ENCODE measurements at regions not wholly inside any gene's neighbourhood (a gene's known extent, or its start where the extent isn't known, plus 50 kb on each side); places are given as distances from the start of the nearest gene placed in this dataset.

GRCh38 chr5:6868575-6869215, 155.5 kb downstream of the TENT4A start:
- no peak for DNase-seq (ENCODE audit: low spot score)

GRCh38 chr5:6869677-6870076, 156.4 kb downstream of the TENT4A start:
- DNase-seq (ENCODE audit: low spot score): no peak

DNA sequence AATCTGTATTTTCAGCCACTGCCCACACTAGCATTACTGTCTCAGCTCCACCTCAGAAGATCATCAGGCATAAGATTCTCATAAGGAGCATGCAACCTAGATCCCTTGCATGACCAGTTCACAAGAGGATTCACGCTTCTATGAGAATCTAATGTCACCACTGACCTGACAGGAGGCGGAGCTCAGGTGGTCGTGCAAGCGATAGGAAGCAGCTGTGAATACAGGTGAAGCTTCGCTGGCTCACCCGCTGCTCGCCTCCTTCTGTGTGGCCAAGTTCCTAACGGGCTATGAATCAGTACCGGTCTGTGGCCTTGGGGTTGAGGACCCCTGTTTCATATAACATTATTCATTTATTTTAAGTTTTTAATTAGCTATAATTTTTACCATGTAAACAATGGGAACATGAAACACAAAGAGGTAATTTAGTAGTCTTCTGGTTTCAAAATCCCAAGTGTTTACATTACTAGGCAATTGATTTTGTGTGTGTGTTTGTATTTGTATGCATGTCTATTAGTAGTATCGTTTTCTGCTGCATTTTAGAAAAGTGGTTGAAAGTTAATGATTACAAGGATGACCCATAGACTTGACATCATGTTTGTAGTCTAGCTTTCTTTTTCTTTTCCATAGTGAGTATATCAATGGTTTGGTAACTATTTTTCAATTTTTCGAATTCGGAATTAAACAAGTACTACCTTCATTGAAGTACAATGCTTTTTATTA, 159.4 kb downstream of the TENT4A start:
- DNase-seq (ENCODE audit: low spot score): no peak

- DNase-seq (ENCODE audit: low spot score): no peak
These were observed 160.1 kb downstream of the TENT4A start for GRCh38 chr5:6873359-6873758.

DNA sequence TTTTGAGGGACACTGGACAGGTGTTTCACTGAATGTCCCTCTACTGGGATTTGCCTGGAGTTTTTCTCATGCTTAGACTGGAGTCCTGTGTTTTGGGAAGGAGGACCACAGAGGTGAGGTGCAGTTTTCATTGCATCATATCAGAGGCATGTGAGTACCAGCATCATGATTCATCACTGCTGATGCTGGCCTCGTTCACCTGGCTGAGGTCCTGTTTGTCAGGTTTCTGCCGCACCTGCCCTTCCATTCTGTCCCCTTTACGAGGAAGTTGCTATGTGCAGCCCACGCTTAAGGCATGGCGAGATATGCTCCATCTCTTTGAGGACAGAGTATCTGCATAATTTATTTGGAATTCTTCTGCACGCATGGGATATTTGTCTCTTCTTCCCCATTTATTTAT, 162.1 kb downstream of the TENT4A start:
- DNase-seq (ENCODE audit: low spot score): peak; percentile 30

GRCh38 chr5:6877986-6878828, 165.0 kb downstream of the TENT4A start:
- DNase-seq (ENCODE audit: low spot score): no peak

GRCh38 chr5:6885581-6885980, 172.3 kb downstream of the TENT4A start:
- no peak for DNase-seq (ENCODE audit: low spot score)

DNA sequence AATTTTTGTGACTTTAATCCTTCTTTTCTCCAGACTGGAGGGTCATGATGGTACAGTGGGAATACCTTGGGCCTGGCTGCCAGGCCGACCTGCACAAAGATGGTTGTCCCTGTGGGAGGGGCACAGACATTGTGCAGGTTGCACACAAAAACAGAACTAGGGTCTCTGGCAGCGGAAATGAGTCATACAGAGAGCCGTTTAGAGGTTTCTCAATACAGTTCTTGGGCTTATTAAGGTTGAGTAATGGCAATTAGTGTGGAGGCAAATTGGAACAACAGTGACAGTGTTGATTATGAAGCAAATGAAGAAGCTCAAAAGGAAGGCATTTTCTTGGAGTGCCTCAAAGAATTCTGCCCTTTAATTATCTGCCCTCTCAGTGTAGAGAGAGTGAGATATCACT, 173.6 kb downstream of the TENT4A start:
- DNase-seq (ENCODE audit: low spot score): no peak

DNA sequence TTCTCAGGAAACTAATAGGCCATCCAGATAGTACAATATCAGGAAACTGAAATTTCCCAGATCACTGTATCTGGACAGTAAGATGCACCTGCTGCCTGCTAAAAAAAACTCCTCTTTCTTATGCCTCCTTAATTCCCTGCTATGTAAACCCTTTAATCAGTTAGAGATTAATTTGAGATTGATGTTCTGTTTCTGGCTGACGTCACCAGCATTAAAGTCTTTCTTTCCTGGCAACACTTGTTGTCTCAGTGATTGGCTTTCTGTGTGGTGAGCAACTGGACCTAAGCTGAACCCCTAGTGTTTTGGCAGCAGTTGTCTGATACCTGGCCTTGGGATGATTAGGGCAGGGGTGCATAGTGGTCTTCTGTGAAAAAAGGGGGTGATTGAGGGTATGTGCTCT, 175.8 kb downstream of the TENT4A start:
- no peak for DNase-seq (ENCODE audit: low spot score)

DNA sequence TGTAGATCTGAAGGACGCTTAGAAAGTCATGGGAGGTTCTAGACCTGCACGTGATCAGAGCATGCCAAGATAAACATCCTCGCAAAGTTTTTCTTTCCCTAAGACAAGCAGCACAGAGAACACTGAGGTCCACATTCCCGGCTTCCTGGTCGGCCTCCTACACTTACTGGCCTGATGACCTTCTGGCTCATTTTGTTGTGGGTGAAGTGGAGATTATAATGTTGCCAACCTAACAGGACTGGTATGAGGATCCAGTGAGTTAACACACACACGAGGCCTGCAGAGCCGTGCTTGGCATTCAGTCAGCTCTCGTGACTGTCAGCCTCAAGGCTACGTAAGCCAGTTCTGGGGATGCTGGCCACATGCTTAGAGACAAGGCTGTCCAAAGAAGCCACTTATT, 186.0 kb downstream of the TENT4A start:
- DNase-seq (ENCODE audit: low spot score): peak; percentile 75

DNA sequence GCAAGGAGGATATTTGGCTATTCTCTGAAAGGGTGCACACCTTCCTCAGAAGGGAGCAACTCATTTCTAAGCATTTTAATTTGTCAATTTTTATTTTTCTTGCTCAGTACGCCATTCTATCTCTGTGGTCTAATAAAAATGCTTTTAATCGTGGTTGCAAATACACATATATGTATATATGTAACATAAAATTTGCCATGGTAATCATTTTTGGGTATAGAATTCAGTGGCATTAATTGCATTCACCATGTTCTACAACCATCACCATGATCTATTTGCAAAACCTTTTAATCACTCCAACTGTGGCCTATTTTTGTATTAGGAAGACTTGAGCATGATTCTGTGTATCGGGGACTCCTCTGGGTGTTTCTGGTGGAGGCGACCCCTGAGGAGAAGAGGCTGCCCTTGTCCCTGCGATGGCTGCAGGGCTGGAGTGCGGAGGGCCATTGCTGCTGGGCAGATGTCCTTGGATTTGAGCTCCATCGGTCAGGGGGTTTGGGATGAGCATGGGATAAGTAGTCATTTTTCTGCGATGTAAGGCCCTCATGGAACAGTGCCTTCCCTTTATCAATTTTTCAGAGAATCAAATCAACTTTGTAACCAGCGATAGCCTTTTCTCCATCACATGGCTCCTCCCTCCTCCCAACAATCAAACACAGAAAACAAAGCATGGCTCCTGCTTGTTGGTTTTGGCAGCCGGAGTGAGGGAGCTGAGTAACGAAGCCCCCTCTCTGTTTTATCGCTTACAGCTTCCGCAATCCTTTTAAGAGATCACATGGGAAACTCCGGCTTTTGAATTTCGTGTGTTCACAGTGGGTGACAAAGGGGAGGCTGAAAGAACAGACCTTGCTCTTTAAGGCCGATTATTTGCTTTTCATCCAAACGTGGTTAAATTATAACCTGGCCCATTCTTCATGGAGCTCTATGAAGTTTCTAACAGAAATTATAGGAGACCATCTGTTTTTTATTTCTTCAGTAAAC, 187.3 kb downstream of the TENT4A start:
- DNase-seq (ENCODE audit: low spot score): peak; percentile 58

DNA sequence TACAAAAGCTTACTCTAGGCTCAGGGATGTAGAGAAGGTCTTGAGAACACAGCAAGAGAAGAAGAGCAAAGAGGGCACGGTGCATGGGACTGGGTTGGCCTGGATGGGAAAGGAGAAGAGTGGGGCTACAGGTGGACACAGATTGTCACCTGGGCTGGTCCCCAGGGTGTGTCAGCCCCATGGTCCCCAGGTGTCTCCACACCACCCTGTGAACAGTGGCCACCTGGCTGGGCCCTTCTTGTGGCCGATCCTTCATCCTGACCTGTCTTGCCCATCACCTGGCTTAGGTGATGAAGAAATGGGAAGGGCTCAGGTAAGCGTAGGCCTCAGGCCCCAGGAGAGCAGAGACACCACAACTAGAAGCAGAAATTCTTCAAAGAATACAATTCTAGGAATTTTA, 188.9 kb downstream of the TENT4A start:
- DNase-seq (ENCODE audit: low spot score): no peak

GRCh38 chr5:6902597-6902996, 189.4 kb downstream of the TENT4A start:
- DNase-seq (ENCODE audit: low spot score): no peak

DNA sequence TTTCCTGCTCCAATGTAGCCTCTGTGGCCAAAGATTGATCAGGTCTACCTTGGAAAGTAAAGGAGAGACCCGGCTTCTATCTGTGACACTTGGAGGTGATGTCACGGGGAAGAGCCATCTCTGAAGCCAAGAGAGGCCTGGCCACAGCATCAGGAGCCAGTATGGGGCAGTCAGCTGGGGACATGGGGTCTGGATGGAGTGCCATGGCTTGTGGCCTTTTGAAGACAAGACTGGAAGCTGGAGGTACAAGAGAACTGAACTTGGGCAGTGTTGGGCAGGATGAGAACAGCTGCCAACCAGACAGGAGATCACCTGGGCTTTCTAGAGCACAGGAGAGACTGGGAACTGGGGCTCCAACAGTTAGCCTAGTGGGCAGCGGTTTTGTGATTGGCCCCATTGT, 190.7 kb downstream of the TENT4A start:
- no peak for DNase-seq (ENCODE audit: low spot score)

GRCh38 chr5:6904860-6905259, 191.6 kb downstream of the TENT4A start:
- DNase-seq (ENCODE audit: low spot score): no peak

DNA sequence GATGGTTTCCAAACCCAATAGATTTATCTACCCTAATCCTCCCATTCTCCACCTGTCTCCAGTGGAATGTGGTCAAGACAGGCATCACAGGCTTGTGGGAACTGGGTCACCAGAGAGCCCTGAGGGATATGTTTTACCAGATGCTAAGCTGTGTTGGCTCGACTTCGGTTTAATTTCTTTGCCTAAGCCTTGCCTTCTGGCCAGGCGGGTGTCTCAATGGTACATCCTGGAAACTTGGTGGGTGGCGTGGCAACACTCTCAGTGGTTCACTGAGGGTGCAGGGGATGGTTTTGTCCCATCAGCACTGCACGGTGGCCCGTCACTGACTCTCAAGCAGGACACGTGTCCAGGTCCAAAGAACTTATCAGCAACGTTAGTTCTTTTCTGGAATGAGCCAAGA, 192.2 kb downstream of the TENT4A start:
- no peak for DNase-seq (ENCODE audit: low spot score)

DNA sequence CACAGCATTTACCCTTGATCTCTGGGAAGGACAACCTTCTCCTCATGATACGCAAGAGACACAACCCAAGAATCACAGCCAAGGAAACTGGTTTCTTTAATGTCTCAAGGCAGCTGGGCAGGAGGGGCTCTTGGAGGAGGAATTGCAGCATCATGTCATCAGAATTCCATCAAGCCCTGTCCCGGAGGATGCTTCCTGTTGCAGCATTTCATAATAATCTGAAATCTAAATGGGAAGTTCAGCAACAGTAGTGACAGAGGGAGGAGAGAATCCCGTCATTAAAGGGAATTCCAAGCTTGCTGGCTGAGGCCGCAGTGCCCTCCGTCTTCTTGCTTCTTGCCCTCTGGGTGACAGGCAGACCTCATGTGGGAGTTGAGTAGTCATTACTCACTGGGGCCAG, 192.7 kb downstream of the TENT4A start:
- no peak for DNase-seq (ENCODE audit: low spot score)

- DNase-seq (ENCODE audit: low spot score): no peak
These were observed 194.2 kb downstream of the TENT4A start for GRCh38 chr5:6907320-6907918.

GRCh38 chr5:6909901-6910300, 196.7 kb downstream of the TENT4A start:
- no peak for DNase-seq (ENCODE audit: low spot score)

DNA sequence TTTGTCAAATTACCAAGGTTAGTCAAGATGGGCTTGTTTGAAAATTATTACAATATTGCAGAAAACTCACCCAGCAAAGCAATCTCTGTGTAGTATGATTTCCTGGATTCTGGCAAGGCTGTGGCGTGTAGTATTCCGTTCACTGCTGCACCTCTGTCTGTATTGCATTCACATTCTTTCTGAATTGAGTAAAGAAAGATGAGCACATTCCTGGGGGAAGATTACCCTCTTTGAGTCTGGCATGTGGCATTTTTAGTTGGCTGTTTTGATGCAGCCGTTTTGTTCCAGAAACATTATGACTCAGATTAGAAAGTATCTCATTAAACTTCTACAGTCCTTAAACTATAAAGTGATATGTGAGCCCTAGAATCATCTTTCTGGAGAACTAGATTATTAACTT, 197.7 kb downstream of the TENT4A start:
- no peak for DNase-seq (ENCODE audit: low spot score)

DNA sequence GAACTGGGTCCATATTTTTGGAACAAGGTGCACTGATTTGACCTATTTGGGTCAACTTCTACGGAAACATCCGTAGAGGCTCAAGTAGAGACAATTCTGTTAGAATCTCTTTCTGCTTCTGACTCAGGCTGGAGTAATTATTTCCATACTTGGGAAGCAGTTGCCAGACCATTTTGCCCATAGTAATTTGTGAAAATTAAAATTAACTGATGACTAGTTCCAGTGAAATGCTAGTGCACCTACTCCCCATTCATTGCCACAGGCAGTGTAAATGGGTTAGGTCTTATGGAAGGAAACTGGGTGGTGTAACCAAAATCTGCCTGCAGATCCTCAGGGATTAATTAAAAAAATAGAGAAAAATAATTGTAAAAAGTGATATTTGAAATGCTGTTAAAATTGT, 201.1 kb downstream of the TENT4A start:
- DNase-seq (ENCODE audit: low spot score): no peak

Data from mucosa of gallbladder (tissue), 1 donor.